Tibial artery (tissue), 4 donors: ENCODE measurements at regions not wholly inside any gene's neighbourhood (a gene's known extent, or its start where the extent isn't known, plus 50 kb on each side); places are given as distances from the start of the nearest gene placed in this dataset.

Source experiments
- DNase-seq, 2 donors: peaks; one replicate each; pipeline ENCODE4 v3.0.0-alpha.2; 2019
- H3K27ac ChIP-seq, 2 donors: fragments of 200-600 bp; sonication (generic) in 1 of 2; 1 replicate in 1 of 2; 2 replicates in 1 of 2; pipeline ENCODE4 v1.5.1; 2018 to 2019; ENCODE audit warnings: mild to moderate bottlenecking in 1 of 2
- H3K27me3 ChIP-seq, 2 donors: fragments of 200-600 bp; sonication (generic) in 1 of 2; one replicate each; pipeline versions ENCODE4 v1.5.1 to v1.6.0; 2016 to 2019
- H3K36me3 ChIP-seq, 3 donors: fragments of 200-600 bp; sonication (generic) in 2 of 3; one replicate each; pipeline ENCODE4 v1.5.1; 2016 to 2019; ENCODE audit warnings: mild to moderate bottlenecking in 2 of 3
- H3K4me1 ChIP-seq, 4 donors: fragments of 200-600 bp; sonication (generic) in 2 of 4; 1 replicate in 3 of 4; 2 replicates in 1 of 4; pipeline ENCODE4 v1.5.1; 2016 to 2019
- H3K4me3 ChIP-seq, 2 donors: fragments of 200-600 bp; sonication (generic) in 1 of 2; 1 replicate in 1 of 2; 2 replicates in 1 of 2; pipeline ENCODE4 v1.5.1; 2018 to 2019; ENCODE audit warnings: mild to moderate bottlenecking in 2 of 2
- H3K9me3 ChIP-seq, 3 donors: fragments of 200-600 bp; sonication (generic) in 1 of 3; one replicate each; pipeline ENCODE4 v1.5.1; 2016 to 2019
- intact Hi-C: fragments of 100-400 bp; cut with DNase I; formaldehyde crosslinking; loops from one replicate; pipeline ENCODE4 v1.15.0; 2023; ENCODE audit warnings: low total_unique reads
- TF ChIP-seq, protein P1 (sequence below), 2 experiments: fragments of 200-600 bp in 1 of 2; fragments of 450-650 bp in 1 of 2; IDR thresholded peaks; one replicate each; pipeline ENCODE4 v1.5.1; 2017 to 2019; ENCODE audit warnings: antibody characterized with exemption in 2 of 2, mild to moderate bottlenecking in 1 of 2, moderate library complexity in 1 of 2

- no peak overlapping the region for H3K27ac ChIP-seq
- no peak for DNase-seq
- H3K9me3 ChIP-seq: peaks cover 0 to 24% (median 7%) of the 10 kb centered on the region in 3 donors
- TF ChIP-seq, protein P1, sequence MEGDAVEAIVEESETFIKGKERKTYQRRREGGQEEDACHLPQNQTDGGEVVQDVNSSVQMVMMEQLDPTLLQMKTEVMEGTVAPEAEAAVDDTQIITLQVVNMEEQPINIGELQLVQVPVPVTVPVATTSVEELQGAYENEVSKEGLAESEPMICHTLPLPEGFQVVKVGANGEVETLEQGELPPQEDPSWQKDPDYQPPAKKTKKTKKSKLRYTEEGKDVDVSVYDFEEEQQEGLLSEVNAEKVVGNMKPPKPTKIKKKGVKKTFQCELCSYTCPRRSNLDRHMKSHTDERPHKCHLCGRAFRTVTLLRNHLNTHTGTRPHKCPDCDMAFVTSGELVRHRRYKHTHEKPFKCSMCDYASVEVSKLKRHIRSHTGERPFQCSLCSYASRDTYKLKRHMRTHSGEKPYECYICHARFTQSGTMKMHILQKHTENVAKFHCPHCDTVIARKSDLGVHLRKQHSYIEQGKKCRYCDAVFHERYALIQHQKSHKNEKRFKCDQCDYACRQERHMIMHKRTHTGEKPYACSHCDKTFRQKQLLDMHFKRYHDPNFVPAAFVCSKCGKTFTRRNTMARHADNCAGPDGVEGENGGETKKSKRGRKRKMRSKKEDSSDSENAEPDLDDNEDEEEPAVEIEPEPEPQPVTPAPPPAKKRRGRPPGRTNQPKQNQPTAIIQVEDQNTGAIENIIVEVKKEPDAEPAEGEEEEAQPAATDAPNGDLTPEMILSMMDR (IDR thresholded peaks at IDR 0.05): no peak
- no peak overlapping the region for H3K4me3 ChIP-seq
- no peaks in the 10 kb centered on the region for H3K36me3 ChIP-seq
- no peaks in the 10 kb centered on the region for H3K4me1 ChIP-seq
- peaks cover 0 to 27% of the 10 kb centered on the region in 2 donors for H3K27me3 ChIP-seq
- intact Hi-C loops: no loop called here
Observed at GRCh38 chr22:49325531-49326395, 501.9 kb downstream of the BRD1 start.

DNA sequence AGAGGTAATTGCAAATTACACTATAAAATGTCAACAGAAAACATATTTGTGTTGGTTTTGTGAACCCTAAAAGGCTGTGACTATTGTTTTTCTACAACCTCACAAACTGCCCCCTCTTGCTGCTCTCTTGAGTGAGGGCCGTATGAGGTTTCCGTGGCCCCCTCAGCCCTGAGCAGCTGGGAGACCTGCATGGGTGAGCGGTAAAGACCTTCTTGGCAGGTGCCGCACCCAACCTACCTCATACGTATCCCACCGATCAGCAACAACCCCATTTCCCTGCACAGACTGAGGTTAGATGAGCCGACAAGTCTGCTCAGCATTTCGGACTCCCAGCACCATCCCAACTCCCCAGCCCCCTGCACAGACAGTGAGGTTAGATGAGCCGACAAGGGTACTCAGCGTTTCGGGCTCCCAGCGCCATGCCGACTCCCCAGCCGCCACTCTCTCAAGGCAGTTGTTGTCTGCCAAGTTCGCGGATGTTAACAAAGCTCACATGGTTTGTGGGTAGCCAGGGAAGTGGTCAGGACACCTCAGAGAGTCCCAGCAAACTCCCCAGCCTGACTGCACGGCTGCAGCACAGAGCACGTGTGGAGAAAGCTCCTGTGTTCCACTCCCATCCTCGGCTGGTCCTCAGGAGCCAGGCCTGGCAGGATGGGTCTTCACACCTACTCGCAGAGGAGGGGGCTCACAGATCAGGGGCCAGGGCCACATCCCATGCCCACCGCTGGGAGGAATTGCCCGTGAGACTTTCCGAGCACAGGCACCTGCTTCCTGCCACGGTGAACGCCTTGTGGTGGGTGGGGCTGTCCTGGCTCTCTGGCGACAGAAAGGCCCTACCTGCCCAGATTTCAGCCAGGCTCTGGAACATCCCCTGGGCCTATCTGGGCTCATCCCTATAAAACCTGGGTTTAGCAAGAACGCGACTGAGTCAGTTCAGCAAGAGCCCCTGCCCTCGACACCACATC is 502.9 kb downstream of the BRD1 start:
- H3K27me3 ChIP-seq: peaks cover 0 to 27% of the 10 kb centered on the region in 2 donors
- peaks cover 0 to 24% (median 7%) of the 10 kb centered on the region in 3 donors for H3K9me3 ChIP-seq
- intact Hi-C loops: no loop called here
- no peak overlapping the region for H3K4me3 ChIP-seq
- no peak overlapping the region for H3K27ac ChIP-seq
- no peak for DNase-seq
- no peaks in the 10 kb centered on the region for H3K36me3 ChIP-seq
- H3K4me1 ChIP-seq: no peaks in the 10 kb centered on the region
- TF ChIP-seq, protein P1 (IDR thresholded peaks at IDR 0.05): no peak

- TF ChIP-seq, protein P1 (IDR thresholded peaks at IDR 0.05): no peak
- H3K36me3 ChIP-seq: no peaks in the 10 kb centered on the region
- H3K27me3 ChIP-seq: peaks cover 0 to 27% of the 10 kb centered on the region in 2 donors
- DNase-seq: no peak
- H3K4me3 ChIP-seq: no peak overlapping the region
- no peaks in the 10 kb centered on the region for H3K4me1 ChIP-seq
- no peak overlapping the region for H3K27ac ChIP-seq
- peaks cover 0 to 24% (median 7%) of the 10 kb centered on the region in 3 donors for H3K9me3 ChIP-seq
- intact Hi-C loops: no loop called here
Observed at GRCh38 chr22:49323751-49324415, 503.8 kb downstream of the BRD1 start.

DNA sequence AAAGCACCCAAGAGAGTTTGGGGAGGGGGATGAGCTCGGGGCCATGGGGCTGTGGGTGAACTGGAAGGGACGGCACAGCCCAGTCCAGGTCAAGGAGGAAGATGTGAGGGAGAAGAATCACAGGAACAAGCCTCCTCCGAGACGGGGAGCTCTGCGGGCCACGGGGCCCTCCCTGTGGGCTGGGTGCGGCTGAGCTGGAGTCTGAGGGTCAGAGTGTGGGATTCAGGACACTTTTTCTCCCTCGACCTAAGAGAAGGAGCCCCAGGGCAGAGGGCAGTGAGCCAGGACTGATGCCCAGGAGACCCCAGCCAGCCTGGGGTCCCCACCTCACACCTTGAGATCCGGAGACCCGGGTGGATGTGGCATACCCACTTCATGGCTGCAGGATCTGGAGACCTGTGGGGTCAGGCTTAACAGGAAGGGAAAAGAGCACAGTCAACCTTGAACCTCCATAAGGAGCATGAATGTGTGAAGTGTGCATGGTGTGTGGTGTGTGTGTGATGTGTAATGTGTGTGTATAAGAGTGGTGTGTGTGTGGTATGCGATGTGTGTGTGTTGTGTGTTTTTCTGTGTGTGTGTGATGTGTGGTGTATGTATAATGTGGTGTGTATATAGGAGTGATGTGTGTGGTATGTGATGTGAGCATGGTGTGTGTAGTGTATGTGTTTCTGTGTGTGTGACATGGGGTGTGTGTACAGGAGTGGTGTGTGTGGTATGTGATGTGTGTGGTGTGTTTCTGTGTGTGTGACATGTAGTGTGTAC is 504.6 kb downstream of the BRD1 start:
- peaks cover 0 to 27% of the 10 kb centered on the region in 2 donors for H3K27me3 ChIP-seq
- TF ChIP-seq, protein P1 (IDR thresholded peaks at IDR 0.05): no peak
- intact Hi-C loops: no loop called here
- H3K36me3 ChIP-seq: no peaks in the 10 kb centered on the region
- H3K4me1 ChIP-seq: no peaks in the 10 kb centered on the region
- no peak overlapping the region for H3K4me3 ChIP-seq
- no peak overlapping the region for H3K27ac ChIP-seq
- DNase-seq: no peak
- peaks cover 0 to 23% (median 7%) of the 10 kb centered on the region in 3 donors for H3K9me3 ChIP-seq
